Common myeloid progenitor, CD34-positive (primary cell): ENCODE measurements at regions not wholly inside any gene's neighbourhood (a gene's known extent, or its start where the extent isn't known, plus 50 kb on each side); places are given as distances from the start of the nearest gene placed in this dataset.

Experiments
- CTCF ChIA-PET: fragments of 350-600 bp; sonication (Branson Sonifier 250); formaldehyde crosslinking; loops from one replicate; lab custom pipeline; 2021; ENCODE audit warnings: antibody characterized with exemption; lab: Charles Lee
- POLR2A ChIA-PET: fragments of 350-600 bp; sonication (Branson Sonifier 250); formaldehyde crosslinking; loops from one replicate; lab custom pipeline; 2021; ENCODE audit warnings: antibody characterized with exemption; lab: Charles Lee
- DNase-seq, 3 donors: peaks; one replicate each; pipeline versions ENCODE4 v3.0.0 to v3.0.0-alpha.2; 2013
- H3K27ac ChIP-seq, 2 experiments: 1 replicate in 1 of 2; 2 replicates in 1 of 2; pipeline ENCODE4 v1.7.0; 2013; ENCODE audit warnings: inconsistent platforms in 2 of 2, low read length in 2 of 2, mild to moderate bottlenecking in 2 of 2, low read depth in 1 of 2, moderate library complexity in 1 of 2; ENCODE audit not compliant: severe bottlenecking in 2 of 2, insufficient read depth in 1 of 2, poor library complexity in 1 of 2
- H3K27me3 ChIP-seq, 5 experiments: replicated peaks in 2 of 5; 1 replicate in 3 of 5; 2 replicates in 2 of 5; pipeline versions ENCODE4 v1.6.1 to v1.7.0; 2013; ENCODE audit warnings: low read length in 4 of 5, mild to moderate bottlenecking in 2 of 5, moderate library complexity in 2 of 5, inconsistent platforms in 1 of 5; ENCODE audit not compliant: insufficient read depth in 5 of 5, control insufficient read depth in 4 of 5
- H3K36me3 ChIP-seq, 4 experiments: 1 replicate in 2 of 4; 2 replicates in 2 of 4; pipeline versions ENCODE4 v1.6.1 to v1.7.0; 2013; ENCODE audit warnings: low read length in 3 of 4, control low read depth in 1 of 4, mild to moderate bottlenecking in 1 of 4; ENCODE audit not compliant: control insufficient read depth in 4 of 4, insufficient read depth in 4 of 4
- H3K4me1 ChIP-seq, 4 experiments: 1 replicate in 3 of 4; 2 replicates in 1 of 4; pipeline versions ENCODE4 v1.6.1 to v1.7.1; 2013; ENCODE audit warnings: low read length in 3 of 4, mild to moderate bottlenecking in 3 of 4, control low read depth in 1 of 4, inconsistent platforms in 1 of 4, moderate library complexity in 1 of 4; ENCODE audit not compliant: control insufficient read depth in 4 of 4, insufficient read depth in 4 of 4; ENCODE audit errors: control extremely low read depth in 1 of 4
- H3K4me3 ChIP-seq, 7 experiments: 1 replicate in 4 of 7; 2 replicates in 3 of 7; pipeline versions ENCODE4 v1.5.1 to v1.7.0; 2013; ENCODE audit warnings: mild to moderate bottlenecking in 7 of 7, low read length in 6 of 7, moderate library complexity in 6 of 7, inconsistent platforms in 2 of 7, low read depth in 2 of 7, control low read depth in 1 of 7; ENCODE audit not compliant: insufficient read depth in 4 of 7, control insufficient read depth in 1 of 7; ENCODE audit errors: extremely low read depth in 1 of 7
- H3K9me3 ChIP-seq, 5 experiments: 1 replicate in 4 of 5; 2 replicates in 1 of 5; pipeline versions ENCODE4 v1.6.1 to v1.7.1; 2013; ENCODE audit warnings: low read length in 4 of 5, mild to moderate bottlenecking in 2 of 5, inconsistent platforms in 1 of 5, low read depth in 1 of 5, moderate library complexity in 1 of 5; ENCODE audit not compliant: control insufficient read depth in 4 of 5, insufficient read depth in 2 of 5; ENCODE audit errors: control extremely low read depth in 1 of 5
- WGBS: methylation state at CpG from one replicate; pipeline ENCODE4 v1.1.5; 2013; ENCODE audit not compliant: insufficient coverage; 5-methylcytosine and 5-hydroxymethylcytosine counted together

DNA sequence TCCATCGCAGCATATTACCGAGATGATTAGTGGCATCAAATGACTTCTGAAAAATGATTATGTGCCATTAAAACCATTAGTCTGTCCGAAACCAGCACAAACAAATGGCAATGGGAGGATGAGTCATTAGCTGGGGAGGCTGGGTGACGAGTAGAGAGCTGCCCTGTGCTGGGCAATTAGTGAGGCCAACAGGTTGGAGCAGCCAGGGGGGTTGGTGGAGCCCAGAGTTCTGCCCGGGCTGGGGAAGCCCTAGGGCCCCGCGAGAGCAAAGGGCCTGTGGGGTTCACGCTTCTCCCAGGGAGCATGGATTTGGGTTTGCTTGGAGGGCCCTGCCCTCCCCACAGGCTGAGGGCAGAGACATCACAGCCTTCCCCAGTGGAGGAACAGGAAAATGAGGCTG is 152.1 kb upstream of the RPL38 start:
- peaks cover 0 to 36% (median 7%) of the 10 kb centered on the region in 5 experiments for H3K27me3 ChIP-seq
- WGBS: 93% methylated on average over 8 of the region's 8 CpGs

GRCh38 chr17:74052993-74053711 is 150.3 kb upstream of the RPL38 start:
- Histone ChIP-seq H3K27ac (no peak overlapping the region), H3K9me3 (peaks cover 0 to 8% (median 0%) of the 10 kb centered on the region in 5 experiments), H3K27me3 (peaks cover 0 to 45% (median 12%) of the 10 kb centered on the region in 5 experiments), H3K4me3 (no peak overlapping the region), H3K36me3 (no peaks in the 10 kb centered on the region), H3K4me1 (peaks cover 0 to 3% (median 2%) of the 10 kb centered on the region in 4 experiments)
- DNase-seq: peak in 1 of 3 donors; percentile 6
- POLR2A ChIA-PET: no interaction called here
- WGBS: 73% methylated on average over 17 of the region's 21 CpGs
- CTCF ChIA-PET: no interaction called here

More for the DNA sequence above, 152.1 kb upstream of the RPL38 start:
- ChIA-PET POLR2A (no interaction called here), CTCF (no interaction called here)
- Histone ChIP-seq H3K9me3 (no peaks in the 10 kb centered on the region), H3K36me3 (no peaks in the 10 kb centered on the region), H3K27ac (no peak overlapping the region), H3K4me1 (peaks cover 5 to 13% (median 9%) of the 10 kb centered on the region in 4 experiments), H3K4me3 (no peak overlapping the region)
- DNase-seq: no peak

DNA sequence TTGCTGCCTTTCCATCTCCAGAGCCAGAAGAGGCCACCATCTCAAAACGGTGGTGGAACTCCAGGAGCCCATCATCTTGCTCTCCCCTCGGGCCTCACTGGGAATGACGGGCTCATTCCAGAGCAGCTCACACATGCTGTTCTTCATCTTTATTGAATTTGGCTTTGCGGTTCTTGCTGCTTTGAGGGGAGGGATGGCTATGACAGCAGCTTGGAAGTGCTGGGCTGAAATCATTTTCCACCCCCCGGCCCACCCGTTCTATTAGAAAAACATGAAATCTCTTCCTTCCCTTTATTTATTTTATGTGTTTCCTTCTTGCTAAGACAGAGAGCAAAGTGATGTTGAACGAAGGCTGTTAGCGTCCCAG is 149.8 kb upstream of the RPL38 start:
- ChIA-PET CTCF (no interaction called here), POLR2A (no interaction called here)
- DNase-seq: no peak
- Histone ChIP-seq H3K27me3 (peaks cover 0 to 46% (median 13%) of the 10 kb centered on the region in 5 experiments), H3K9me3 (peaks cover 0 to 8% (median 0%) of the 10 kb centered on the region in 5 experiments), H3K36me3 (no peaks in the 10 kb centered on the region), H3K4me3 (no peak overlapping the region), H3K27ac (no peak overlapping the region), H3K4me1 (no peaks in the 10 kb centered on the region)
- WGBS: 63% methylated on average over 4 of the region's 8 CpGs

DNA sequence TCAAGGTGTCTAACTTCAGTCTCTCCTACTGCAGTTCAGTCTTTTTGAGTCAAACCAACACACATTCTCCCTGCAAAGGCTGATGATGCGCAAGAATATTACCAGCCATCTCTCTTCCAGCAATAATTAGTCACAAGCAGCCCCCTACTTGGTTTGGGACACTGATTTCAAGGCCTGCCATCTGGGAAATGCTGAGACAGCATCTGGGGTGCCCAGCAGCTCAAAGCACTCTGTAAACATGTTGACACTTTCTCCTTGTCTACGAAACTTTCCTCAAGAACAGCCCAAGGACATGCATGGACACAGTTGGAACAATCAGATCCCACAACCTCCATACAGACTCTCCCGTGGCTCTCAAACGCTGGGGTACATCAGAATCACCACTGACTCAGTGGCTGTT is 149.2 kb upstream of the RPL38 start:
- no peaks in the 10 kb centered on the region for H3K4me1 ChIP-seq

GRCh38 chr17:74055508-74056160 is 147.8 kb upstream of the RPL38 start:
- H3K27ac ChIP-seq: no peak overlapping the region
- WGBS: 77% methylated on average over 9 of the region's 11 CpGs

More for the DNA sequence above, 149.2 kb upstream of the RPL38 start:
- 90% methylated on average over 2 of the region's 4 CpGs for WGBS
- Histone ChIP-seq H3K9me3 (peaks cover 0 to 8% (median 0%) of the 10 kb centered on the region in 5 experiments), H3K27ac (no peak overlapping the region), H3K4me3 (no peak overlapping the region), H3K36me3 (no peaks in the 10 kb centered on the region), H3K27me3 (peaks cover 0 to 46% (median 15%) of the 10 kb centered on the region in 5 experiments)
- ChIA-PET POLR2A (no interaction called here), CTCF (no interaction called here)
- no peak for DNase-seq

GRCh38 chr17:74059479-74060240 is 143.8 kb upstream of the RPL38 start:
- Histone ChIP-seq H3K9me3 (peaks cover 0 to 8% (median 0%) of the 10 kb centered on the region in 5 experiments), H3K4me3 (no peak overlapping the region), H3K27ac (no peak overlapping the region), H3K4me1 (no peaks in the 10 kb centered on the region), H3K36me3 (no peaks in the 10 kb centered on the region), H3K27me3 (peaks cover 0 to 46% (median 23%) of the 10 kb centered on the region in 5 experiments)
- no peak for DNase-seq
- POLR2A ChIA-PET: no interaction called here
- CTCF ChIA-PET: no interaction called here
- 45% methylated on average over 2 of the region's 4 CpGs for whole genome bisulfite sequencing

More at GRCh38 chr17:74055508-74056160, 147.8 kb upstream of the RPL38 start:
- CTCF ChIA-PET: no interaction called here
- Histone ChIP-seq H3K36me3 (no peaks in the 10 kb centered on the region), H3K27me3 (peaks cover 0 to 48% (median 17%) of the 10 kb centered on the region in 5 experiments), H3K9me3 (peaks cover 0 to 8% (median 0%) of the 10 kb centered on the region in 5 experiments), H3K4me3 (no peak overlapping the region), H3K4me1 (no peaks in the 10 kb centered on the region)
- POLR2A ChIA-PET: interaction anchor here (0.7 kb wide), 1 partner anchor 604 kb away, joined by 3 read pairs; no protein-coding TSS in a partner anchor
- DNase-seq: no peak
